Neural progenitor cell (in vitro differentiated cells): ENCODE measurements at regions not wholly inside any gene's neighbourhood (a gene's known extent, or its start where the extent isn't known, plus 50 kb on each side); places are given as distances from the start of the nearest gene placed in this dataset.

Experiments
- CTCF ChIP-seq: fragments of 200-600 bp; sonication (generic); IDR thresholded peaks from 2 replicates; pipeline ENCODE4 v1.5.1; 2017; ENCODE audit warnings: antibody characterized with exemption, mild to moderate bottlenecking
- EZH2 ChIP-seq: fragments of 200-600 bp; sonication (generic); IDR thresholded peaks from 2 replicates; pipeline ENCODE4 v1.6.1; 2017; ENCODE audit warnings: antibody characterized with exemption, mild to moderate bottlenecking, moderate library complexity

DNA sequence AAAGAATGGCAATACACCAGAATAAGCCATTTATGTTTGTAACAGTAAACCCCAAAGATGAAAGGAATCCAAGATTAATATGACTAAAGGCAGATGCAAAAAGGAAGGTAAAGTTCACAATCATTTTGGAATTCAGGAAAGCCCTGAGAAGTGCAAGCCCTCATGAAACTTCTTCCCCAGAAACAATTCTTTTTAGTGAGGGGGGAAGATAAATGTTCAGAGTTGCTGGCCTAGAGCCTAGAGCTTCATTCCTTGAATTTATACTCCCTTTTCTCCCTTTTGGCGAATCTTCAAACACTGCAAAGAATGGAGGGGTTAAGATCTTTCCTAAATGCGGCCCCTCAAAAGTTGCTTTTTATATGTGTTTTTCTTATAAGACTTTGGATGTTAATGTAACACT is 368.8 kb downstream of the MEIS1 start:
- TF ChIP-seq CTCF: no peak
- TF ChIP-seq EZH2: no peak
